GM21717 (cell line): ENCODE measurements at regions not wholly inside any gene's neighbourhood (a gene's known extent, or its start where the extent isn't known, plus 50 kb on each side); places are given as distances from the start of the nearest gene placed in this dataset.
A peak's percentile ranks its signal among the peaks of the same experiment; 100 is the strongest.
"Not testable (repeated sequence)": the region's sequence is repeated elsewhere in the genome, so short reads cannot be mapped to it uniquely, and the experiment has no call there.

Source experiments
- ATAC-seq: cut with Tn5 transposase; IDR thresholded peaks from one replicate; pipeline ENCODE4 v1.9.1; 2021; ENCODE audit warnings: mild to moderate bottlenecking, moderate library complexity; ENCODE audit not compliant: unreplicated experiment

DNA sequence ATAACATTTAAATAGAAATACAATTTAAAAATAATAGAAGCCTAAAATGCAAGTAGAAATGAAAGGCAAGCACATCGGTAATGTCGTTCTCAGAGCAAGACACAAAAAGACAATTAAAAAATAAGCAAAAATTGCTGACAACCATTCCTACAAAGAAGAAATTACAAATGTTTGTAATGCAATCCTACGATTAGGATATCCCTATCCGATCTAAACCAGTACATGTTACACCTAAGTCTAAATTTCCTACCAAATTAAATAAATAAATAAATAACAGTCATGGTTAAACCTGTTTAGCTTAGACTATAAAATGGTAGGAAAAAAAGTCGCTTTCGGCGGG, 90.0 kb downstream of the ANXA2R start:
- no peak for ATAC-seq

DNA sequence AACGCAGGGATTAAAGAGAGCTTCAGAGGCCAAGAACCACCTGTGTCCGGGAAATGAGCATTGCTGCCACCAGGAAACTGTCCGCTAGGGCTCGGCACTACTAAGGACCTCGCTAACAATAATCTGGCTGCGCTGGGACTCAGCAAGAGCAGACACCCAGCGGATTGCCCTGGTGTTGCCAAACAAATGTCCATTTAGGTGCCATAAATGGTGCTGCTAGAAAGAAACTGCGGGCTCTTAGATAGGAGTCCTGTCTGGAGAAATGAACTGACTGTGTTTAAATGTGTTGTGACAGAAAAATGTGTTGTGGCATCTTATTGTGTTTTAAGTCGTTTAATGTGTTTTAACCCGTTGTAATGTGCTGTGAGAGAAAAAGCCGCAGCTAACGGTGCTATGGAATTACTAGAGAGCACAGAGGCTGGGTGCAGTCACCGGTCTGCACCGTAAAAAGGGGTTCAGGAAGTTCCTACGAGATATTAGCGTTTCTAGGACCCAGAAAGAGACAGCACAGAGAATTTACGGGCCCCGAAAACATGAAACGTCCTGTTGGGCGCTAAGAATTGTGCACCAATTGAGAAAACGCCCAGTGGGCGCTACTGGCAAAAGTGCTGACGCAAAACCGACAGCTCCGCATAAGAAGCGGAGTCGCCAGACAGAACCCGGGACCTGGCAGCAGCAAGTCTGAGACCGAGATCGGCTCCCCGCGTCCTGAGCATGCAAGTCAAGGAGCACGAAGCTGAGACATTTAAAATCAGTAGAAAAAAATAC, 90.6 kb downstream of the ANXA2R start:
- ATAC-seq = peak; percentile 54

DNA sequence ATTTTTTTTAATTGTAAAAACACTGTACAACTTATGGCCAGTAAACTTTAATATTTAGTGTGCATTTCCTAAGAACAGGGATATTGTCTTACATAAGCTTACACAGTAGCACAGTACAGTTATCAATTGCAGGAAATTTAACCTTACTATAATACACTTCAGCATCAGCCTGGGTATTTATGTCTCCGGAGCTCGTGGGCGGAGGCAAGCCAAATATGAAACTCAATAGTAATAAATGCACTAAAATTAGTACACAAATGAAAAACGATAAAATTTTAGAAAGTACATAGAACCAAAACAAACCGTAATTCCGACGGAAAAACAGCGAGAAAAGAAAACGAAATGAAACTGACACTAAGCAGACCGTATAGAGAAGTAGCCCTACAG, 91.2 kb downstream of the ANXA2R start:
- no peak for ATAC-seq

DNA sequence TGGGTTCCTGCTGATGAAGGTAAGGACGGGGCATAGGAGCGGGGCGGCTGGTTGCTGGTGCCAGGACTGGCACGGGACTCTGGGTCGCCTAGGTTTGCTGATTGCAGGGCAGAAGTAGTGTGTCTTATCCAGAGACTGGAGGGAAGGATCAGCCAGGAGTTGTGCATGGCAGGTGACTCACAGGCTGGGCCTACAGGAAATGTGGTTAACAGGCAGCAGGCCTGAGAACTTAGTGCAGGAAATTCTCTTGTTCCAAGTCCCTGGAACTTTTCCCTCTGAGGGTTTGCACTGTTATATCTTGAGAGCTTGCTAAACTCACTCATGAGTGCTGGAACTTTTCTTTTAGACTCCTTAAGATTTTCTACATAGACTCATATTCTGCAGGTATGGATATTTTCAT, 95.1 kb downstream of the ANXA2R start:
- ATAC-seq = no peak

DNA sequence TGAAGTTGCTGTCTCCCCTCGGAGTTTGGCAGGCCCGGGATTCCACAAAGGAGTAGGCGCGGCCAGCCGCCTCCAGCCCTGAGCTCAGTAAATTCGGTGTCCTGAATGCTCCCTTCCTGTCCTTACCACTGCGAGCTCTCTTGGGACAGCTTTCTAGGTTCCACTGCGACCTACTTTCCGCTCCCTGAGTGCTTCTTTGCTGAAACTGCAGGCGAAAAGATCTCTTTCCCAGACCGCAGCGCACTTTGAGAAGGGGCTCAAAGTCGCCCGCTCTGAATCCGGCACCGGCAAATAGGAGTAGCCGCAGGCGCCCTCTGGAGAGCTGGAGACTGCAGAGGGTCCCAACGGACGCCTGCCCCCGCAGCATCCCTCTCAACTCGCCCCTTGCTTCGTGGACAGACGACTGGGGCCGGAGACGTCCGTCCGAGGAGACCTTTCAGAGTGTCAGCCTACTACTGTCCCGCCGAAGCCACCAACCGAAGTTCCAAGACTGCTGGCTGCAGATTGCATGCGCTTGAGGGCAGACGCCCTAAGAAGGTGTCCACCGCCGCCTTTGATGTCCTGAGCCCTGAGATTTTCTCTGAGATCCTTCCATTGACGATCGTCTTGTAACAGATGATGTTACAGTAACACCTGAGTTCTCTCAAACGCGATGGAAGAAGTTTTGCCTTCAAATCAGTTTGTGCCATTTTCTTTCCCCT, 96.0 kb downstream of the ANXA2R start:
- ATAC-seq = no peak

DNA sequence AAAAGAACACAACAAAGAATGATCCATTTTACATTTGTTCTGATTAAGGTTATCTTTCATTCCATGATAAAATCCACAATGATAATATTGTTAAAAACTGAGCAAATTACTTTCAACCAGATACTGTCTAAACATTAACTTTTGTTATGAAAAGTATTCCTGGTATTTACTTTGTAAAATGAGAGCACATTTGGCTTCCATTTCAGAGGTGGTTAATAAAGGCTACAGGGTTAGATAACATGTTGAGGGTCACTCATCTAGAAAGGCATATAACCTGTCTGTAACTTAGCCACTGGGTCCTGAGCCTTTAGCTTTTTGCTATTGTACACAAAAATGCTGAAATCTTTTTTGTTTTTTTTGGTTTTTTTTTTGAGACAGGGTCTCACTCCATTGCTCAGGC, 99.3 kb downstream of the ANXA2R start:
- no peak for ATAC-seq

DNA sequence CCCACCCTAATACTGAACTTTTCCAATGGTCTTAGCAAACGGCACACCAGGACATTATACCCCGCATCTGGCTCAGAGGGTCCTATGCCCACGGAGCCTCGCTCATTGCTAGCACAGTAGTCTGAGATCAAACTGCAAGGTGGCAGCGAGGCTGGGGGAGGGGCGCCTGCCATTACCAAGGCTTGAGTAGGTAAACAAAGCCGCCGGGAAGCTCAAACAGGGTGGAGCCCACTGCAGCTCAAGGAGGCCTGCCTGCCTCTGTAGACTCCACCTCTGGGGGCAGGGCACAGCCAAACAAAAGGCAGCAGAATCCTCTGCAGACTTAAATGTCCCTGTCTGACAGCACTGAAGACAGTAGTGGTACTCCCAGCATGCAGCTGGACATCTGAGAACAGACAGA, 108.1 kb downstream of the ANXA2R start:
- not testable (repeated sequence) for ATAC-seq

DNA sequence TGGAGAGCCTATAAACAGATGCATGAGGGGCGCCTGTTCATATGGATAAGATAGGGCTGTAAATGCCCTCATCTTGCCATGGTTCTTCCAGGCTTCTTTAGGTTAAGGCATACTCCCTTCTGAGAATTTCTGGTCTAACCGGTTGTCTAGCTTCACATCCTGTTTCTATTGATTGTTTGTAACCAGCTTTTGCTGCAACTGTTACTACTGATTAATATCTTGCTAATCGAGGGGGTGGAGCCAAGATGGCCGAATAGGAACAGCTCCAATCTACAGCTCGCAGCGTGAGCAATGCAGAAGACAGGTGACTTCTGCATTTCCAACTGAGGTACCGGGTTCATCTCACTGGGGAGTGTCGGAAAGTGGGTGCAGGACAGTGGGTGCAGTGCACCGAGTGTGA, 108.7 kb downstream of the ANXA2R start:
- ATAC-seq = not testable (repeated sequence)

DNA sequence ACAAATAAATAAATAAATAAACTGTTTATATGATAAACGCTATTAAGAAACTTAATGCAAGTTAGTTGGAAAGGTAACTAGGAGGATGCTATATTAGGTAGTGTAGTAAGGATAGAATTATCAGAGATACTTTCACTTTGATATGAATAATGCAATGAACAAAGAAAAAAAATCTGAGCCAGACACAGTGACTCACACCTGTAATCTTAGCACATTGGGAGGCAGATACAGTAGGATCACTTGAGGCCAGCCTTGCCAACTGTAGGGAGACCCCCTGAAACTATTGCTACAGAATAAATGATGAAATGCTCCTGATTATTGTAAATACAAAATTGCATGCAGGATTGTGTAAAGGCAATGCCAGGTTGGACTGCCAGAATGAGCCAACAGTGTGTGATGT, 109.2 kb downstream of the ANXA2R start:
- no peak for ATAC-seq

DNA sequence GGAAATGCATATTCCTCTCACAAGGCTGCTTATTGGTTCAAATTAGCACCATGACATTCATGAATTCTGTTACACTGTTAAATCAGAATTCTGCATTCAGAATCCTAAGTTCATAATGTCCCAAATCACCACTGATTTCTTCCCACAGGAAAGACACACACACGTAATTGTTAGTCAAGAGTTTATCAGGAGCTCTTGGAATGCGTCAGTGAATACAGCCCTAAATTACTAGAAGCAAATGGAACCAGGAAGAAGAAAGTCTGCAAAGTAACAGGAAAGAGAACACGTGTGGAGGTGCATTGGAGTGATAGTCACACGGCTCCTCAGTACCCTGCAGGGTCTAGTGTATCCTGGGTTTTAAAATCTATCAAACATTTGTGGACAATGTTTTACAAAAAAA, 110.2 kb downstream of the ANXA2R start:
- no peak for ATAC-seq

DNA sequence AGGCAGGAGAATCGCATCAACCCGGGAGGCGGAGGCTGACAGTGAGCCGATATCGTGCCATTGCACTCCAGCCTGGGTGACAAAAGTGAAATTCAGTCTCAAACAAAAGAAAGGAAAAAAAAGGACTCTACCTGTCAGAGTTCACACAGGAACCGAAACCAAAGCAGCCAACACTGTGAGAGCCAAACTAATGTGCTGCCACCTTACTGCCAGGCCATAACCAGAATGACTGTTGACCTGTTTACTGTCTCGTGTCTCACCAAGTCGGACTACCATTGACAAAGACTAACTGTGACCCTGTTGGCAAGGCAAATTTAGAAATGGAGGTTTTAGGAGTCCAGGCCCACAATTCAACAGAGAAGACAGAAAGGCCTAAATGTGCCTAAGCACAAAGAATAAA, 112.4 kb downstream of the ANXA2R start:
- peak; percentile 89 for ATAC-seq

DNA sequence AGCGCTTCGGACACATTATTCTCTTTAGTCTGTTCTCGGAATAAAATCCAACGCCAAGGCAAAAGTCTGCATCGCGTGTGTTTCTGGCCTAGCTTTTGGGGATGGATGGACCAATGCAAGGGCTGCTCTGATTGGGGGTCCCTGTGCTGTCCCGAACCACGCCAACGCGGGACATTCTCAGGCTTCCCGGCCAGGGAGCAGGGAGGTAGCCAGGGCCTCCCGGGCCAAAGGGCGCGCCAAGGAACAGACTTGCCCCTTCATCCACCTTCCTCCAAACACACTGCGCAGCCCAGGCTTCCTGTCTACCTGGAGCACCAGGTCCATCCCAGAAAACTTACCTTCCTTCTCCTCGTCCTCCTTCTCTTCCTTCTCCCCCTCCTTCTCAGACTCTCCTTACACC, 113.0 kb upstream of the SELENOP start:
- ATAC-seq = no peak

DNA sequence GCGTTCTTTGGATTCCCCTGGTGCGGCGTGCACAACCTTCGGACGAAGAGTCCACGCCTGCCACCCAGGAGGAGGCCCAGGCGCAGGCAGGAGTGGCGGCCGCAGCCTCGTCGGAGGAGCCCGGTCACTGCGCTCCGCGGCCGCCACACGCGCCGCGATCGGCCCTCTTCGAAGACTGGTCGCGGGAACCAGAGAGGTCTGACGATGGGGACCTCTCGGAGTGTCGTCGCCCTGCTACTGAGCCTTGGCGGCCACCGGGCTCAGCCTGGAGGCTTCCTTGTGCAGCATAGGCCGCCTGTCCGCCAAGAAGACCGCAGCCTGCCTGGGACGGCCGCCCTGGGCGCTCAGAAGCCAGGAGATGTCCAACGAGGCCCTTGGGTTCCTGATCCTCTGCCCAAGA, 112.5 kb upstream of the SELENOP start:
- no peak for ATAC-seq

DNA sequence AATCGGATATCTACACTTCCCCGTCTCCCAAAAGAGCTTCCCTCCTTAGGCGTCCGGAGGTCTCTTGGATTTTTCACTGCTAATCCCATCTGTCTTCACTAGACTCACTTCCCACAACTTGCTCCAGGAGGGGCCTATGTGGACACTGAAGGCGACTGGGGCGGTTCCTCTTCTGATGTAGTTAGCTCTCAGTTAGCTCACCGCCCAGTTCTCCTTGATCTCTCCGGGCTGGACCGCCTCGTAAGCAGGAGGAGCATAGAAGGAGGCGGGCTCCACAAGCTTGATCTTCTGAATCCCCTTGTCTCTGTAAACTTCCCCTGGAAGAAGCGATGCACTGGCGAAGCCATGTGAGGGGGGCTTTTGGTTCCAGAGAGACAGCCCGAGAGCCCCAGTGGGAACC, 112.0 kb upstream of the SELENOP start:
- no peak for ATAC-seq

DNA sequence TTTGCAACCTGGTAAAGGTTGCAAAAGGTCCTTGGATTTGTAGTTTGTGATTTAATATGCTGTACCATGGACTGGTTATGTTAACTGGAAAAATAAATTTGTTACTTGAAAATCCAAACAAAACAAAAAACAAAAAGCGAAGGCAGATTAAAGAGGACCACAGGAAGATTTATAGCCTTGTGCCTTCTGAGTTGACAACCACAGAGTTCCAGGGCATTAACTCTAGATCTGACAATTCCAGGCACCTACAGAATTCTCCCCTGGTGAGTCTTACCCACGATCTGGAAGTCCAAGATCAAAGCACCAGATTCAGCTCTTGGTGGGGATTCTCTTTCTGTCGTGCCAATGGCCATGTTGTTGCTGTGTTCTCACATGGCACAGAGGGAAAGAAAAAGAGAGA, 107.9 kb upstream of the SELENOP start:
- no peak for ATAC-seq

DNA sequence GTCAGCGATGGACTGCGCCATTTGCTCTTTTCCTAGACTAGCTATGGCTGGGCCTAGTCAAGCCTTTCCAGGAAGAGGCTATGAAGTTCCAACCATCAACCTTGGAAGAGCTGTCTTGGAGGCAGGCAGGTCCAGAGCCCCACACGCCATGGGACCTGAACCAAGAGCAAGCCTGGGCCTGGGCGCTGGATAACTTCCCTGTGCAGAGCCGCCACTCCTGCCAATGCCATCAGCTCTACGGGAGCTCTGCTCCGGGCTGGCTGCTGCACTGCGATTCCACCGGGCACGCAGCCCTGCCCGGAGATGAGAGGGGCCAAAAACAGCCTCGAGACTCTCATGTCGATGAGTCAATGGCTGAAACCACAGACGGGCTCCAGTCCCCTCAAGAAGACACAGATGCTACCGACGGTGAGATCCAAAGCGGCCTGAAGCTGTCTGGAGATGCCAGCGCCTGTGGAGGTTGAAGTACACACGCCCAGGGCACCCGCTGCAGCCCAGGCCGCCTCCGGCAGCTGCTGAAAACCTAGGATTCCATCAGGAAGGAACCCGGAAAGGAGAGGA, 103.7 kb upstream of the SELENOP start:
- no peak for ATAC-seq

DNA sequence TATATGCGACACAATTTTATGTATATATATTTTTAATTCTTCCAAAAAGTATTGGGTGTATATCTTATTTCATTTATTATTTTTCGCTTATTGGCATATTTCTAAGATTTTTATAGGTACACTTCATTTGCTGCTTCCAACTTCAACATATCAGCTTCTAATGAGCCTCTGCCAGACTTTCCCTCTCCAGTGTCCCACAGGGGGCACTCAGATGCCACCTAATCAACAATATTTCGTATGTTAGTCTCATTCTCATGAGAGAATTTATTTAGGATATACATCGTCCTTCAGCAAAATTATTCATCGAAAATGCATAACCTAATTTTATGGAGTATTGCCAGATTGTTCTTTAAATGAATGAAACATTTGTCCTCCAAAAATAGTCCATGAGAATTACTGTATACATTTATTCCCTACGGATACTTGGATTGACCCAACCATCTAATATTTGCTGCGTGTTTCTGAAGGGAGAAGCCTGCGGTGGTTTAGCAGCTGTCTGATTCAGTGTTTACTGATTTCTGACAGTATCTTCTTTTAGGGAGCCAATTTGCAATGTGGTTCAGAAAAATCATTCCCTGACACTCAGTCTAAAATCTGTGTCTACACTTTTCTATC, 100.6 kb upstream of the SELENOP start:
- no peak for ATAC-seq

DNA sequence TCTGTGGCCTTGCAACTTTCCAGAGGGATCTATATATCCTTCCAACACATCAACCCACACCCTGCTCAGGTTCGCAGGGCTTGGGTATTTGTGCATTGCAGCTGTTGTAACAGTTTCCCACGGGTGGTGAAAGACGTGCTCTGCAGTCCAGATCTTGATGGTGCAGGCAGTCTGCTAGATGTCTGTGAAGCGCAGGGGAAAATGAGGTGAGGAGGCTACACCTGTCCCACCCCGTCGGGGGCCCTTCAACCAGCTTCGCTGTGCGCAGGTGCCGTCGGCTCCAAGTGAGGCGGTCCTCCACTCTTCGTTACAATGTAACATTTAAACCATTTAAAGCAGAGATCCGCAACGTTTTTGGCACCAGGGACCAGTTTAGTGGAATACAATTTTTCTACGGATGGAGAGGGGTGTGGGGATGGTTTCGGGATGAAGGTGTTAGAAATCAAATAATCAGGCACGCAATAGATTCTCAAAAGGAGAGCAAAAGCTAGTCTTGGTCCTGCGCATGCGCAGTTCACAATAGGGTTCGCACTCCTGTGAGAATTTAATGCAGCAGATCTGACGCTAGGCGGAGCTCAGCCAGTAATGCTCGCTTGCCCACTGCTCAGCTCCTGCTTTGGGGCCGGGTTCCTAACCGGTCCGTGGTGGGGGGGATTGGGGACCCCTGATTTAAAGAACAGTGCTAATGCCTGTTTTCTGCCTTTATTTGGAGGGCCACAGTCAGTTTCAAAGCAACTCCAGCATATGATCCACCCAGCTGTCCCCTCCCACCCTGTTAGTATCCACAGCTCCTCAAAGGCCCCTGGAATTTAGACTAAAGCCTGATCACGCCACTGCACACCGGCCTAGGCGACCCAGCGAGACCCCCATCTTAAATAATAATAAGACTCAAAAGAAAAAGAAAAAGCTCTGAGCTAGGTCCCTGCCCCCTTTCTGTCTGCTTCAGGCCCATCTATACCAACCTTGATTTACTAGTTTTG, 97.1 kb upstream of the SELENOP start:
- peak; percentile 92 for ATAC-seq

DNA sequence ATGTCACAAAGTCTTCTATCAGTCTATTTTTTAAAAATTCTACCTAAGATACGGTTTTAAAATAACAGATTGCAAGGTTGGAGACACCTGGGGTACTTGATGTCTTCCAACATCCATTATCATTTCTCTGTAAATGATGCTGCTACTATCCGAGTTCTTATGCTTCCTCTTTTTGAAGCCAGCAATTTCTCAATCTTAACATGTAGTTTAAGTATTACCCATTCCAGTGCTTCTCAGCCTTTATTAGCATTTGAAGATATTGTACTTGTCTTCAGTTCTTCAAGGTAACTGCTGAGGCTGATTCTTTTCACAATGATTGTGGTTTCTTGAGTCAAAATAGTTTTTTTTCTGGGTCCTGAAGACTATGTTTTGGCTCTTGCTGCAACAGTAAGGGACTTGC, 96.4 kb upstream of the SELENOP start:
- ATAC-seq = peak; percentile 9

DNA sequence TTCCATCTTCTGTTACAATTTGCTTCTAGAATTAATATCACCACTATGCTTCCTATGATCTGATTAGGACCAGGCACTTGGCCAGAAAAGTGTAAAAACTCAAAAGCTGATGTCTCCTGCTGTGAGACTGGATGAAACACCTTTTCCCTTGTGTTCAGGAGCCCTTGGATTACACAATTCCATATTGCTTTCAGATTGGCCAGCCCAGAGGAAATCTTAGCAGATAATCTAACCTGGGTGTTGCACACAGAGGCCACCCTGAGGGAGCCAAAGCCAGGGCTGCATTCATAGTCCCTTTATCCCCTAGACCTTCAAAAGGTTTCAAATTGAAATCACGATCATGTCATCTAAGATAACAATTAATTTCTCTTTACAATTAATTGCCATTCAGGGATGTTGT, 94.1 kb upstream of the SELENOP start:
- ATAC-seq = no peak

DNA sequence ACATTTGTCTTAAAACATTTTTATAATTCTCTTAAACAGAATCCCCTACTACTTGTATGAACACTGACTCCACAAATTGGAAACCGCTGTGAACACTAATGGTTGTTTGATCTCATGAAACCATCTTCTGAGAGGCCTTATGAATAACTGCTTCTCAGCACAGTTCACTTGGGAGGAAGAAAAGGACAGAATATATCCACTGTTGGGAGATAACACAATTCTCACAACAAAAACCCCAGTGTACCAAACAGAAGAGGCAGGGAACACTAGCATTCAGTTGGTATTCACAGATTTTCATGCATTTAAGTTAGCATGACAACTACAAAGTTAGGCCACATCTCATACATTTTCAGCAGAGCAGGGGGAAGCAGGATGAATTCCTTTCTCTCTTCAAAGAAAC, 89.0 kb upstream of the SELENOP start:
- ATAC-seq = no peak
